ENCODE measurements at regions not wholly inside any gene's neighbourhood (a gene's known extent, or its start where the extent isn't known, plus 50 kb on each side); places are given as distances from the start of the nearest gene placed in this dataset.

DNA sequence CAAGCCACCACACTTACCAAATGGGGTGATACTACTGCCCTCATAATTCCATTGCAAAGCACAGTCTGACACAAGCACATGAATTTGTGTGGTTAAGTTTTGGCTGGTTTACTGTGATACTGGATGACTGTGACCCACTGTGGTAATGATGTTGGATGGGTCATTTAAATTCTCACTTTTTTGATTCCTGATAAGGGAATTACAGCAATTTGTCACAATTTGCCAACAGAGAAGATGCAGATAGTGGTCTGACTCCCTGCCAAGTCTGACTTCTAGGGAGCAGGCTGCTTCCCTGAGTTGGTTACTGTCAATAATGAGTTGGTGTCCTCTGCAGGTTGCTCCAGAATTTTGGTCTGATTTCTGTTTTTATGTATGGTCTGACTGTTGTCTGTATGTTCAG is 731.9 kb downstream of the MTRR start:
- TF ChIP-seq CTCF (IDR thresholded peaks at IDR 0.05; ENCODE audit: low read depth, low read length) (no peak), EZH2phosphoT487 (IDR thresholded peaks at IDR 0.05; ENCODE audit: low read depth) (no peak)
